Osteocyte (in vitro differentiated cells): ENCODE measurements at regions not wholly inside any gene's neighbourhood (a gene's known extent, or its start where the extent isn't known, plus 50 kb on each side); places are given as distances from the start of the nearest gene placed in this dataset.

ENCODE experiments used
- DNase-seq: peaks from one replicate; pipeline ENCODE4 v3.0.0; 2021; ENCODE audit warnings: mixed read lengths; ENCODE audit not compliant: unreplicated experiment; ENCODE audit errors: extremely low spot score
- H3K27ac Mint-ChIP-seq: one replicate; pipeline ENCODE4 v1.8.0; 2021; ENCODE audit warnings: mild to moderate bottlenecking, mixed read lengths; ENCODE audit not compliant: unreplicated experiment
- H3K27me3 Mint-ChIP-seq: one replicate; pipeline ENCODE4 v1.8.0; 2021; ENCODE audit warnings: mixed read lengths; ENCODE audit not compliant: unreplicated experiment
- H3K36me3 Mint-ChIP-seq: one replicate; pipeline ENCODE4 v1.8.0; 2021; ENCODE audit warnings: mixed read lengths; ENCODE audit not compliant: unreplicated experiment
- H3K4me1 Mint-ChIP-seq: one replicate; pipeline ENCODE4 v1.8.0; 2021; ENCODE audit warnings: mixed read lengths; ENCODE audit not compliant: unreplicated experiment
- H3K4me3 Mint-ChIP-seq: one replicate; pipeline ENCODE4 v1.8.0; 2021; ENCODE audit warnings: mild to moderate bottlenecking, moderate library complexity, mixed read lengths; ENCODE audit not compliant: unreplicated experiment
- H3K9me3 Mint-ChIP-seq: one replicate; pipeline ENCODE4 v1.8.0; 2021; ENCODE audit warnings: mixed read lengths; ENCODE audit not compliant: unreplicated experiment
- TF ChIP-seq, protein P1 (sequence below): fragments of 200-600 bp; sonication (generic); IDR thresholded peaks from 2 replicates; pipeline ENCODE4 v1.5.0; 2021; ENCODE audit warnings: antibody characterized with exemption, mild to moderate bottlenecking, moderate library complexity

DNA sequence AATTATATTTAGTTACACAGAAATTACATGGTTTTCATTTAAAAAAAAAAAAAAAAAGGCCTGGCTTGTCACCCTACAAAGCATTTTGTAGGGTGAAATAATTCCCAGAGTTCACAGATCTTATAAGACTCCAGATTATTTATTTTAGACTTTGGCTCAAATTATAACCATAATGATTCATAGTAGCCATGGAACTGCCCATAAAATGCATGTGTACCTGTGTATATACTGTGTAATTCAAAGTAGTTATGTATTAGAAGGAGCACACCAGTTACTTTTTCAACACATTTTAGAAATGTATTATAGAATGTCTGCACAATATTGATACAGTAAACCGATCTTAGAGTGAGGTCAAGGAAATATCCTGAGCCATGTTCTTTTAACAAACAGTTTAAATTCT, 975.6 kb downstream of the GBE1 start:
- TF ChIP-seq, protein P1, sequence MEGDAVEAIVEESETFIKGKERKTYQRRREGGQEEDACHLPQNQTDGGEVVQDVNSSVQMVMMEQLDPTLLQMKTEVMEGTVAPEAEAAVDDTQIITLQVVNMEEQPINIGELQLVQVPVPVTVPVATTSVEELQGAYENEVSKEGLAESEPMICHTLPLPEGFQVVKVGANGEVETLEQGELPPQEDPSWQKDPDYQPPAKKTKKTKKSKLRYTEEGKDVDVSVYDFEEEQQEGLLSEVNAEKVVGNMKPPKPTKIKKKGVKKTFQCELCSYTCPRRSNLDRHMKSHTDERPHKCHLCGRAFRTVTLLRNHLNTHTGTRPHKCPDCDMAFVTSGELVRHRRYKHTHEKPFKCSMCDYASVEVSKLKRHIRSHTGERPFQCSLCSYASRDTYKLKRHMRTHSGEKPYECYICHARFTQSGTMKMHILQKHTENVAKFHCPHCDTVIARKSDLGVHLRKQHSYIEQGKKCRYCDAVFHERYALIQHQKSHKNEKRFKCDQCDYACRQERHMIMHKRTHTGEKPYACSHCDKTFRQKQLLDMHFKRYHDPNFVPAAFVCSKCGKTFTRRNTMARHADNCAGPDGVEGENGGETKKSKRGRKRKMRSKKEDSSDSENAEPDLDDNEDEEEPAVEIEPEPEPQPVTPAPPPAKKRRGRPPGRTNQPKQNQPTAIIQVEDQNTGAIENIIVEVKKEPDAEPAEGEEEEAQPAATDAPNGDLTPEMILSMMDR: no peak
- H3K36me3 Mint-ChIP-seq: no peaks in the 10 kb centered on the region
- H3K27ac Mint-ChIP-seq: no peak overlapping the region
- H3K9me3 Mint-ChIP-seq: no peaks in the 10 kb centered on the region
- no peaks in the 10 kb centered on the region for H3K4me1 Mint-ChIP-seq
- H3K27me3 Mint-ChIP-seq: no peaks in the 10 kb centered on the region
- no peak overlapping the region for H3K4me3 Mint-ChIP-seq
- DNase-seq: no peak

DNA sequence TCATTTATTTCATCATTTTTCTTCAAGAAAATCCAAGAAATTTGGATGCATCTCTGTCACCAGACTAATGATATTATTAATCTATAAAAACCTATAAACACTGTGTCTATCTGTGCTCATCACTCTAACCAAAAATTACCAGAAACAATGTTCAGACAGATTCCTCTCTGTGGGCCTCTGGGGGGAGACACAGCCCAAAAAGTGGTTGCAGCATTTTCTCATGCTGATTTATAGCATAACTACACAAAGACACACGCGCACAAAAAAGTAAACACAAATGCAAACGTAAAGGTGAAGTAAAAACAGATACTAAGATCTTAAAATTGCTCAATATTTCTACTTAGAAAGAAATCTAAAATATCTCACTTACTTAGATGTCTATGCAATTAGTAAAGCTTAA, 976.0 kb downstream of the GBE1 start:
- TF ChIP-seq, protein P1: peak; percentile 43
- Mint-ChIP-seq H3K27ac (no peak overlapping the region), H3K4me1 (no peaks in the 10 kb centered on the region), H3K36me3 (no peaks in the 10 kb centered on the region), H3K4me3 (no peak overlapping the region), H3K9me3 (no peaks in the 10 kb centered on the region), H3K27me3 (no peaks in the 10 kb centered on the region)
- no peak for DNase-seq

DNA sequence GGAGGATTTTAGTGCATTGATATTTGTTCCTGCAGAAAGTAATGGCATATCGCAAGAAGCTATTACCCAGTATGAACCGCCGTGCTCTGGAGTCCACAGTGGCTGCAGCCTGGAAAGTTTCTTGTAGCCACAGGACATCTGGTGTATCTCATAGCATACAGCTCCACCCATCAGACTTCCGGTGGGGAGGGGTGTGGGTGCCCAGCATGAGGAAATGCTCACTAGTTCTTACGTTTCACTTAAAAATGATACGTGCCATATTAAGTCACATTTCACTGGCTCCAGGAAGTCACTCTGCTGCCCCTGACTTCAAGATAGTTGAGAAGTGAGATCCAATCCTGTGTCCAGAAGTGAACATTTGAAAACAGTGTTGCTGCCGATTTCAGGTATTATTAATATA, 990.4 kb downstream of the GBE1 start:
- H3K36me3 Mint-ChIP-seq: no peaks in the 10 kb centered on the region
- H3K27ac Mint-ChIP-seq: no peak overlapping the region
- H3K4me1 Mint-ChIP-seq: peaks cover 5% of the 10 kb centered on the region
- H3K27me3 Mint-ChIP-seq: no peaks in the 10 kb centered on the region
- no peaks in the 10 kb centered on the region for H3K9me3 Mint-ChIP-seq
- DNase-seq: no peak
- TF ChIP-seq, protein P1: no peak
- no peak overlapping the region for H3K4me3 Mint-ChIP-seq

DNA sequence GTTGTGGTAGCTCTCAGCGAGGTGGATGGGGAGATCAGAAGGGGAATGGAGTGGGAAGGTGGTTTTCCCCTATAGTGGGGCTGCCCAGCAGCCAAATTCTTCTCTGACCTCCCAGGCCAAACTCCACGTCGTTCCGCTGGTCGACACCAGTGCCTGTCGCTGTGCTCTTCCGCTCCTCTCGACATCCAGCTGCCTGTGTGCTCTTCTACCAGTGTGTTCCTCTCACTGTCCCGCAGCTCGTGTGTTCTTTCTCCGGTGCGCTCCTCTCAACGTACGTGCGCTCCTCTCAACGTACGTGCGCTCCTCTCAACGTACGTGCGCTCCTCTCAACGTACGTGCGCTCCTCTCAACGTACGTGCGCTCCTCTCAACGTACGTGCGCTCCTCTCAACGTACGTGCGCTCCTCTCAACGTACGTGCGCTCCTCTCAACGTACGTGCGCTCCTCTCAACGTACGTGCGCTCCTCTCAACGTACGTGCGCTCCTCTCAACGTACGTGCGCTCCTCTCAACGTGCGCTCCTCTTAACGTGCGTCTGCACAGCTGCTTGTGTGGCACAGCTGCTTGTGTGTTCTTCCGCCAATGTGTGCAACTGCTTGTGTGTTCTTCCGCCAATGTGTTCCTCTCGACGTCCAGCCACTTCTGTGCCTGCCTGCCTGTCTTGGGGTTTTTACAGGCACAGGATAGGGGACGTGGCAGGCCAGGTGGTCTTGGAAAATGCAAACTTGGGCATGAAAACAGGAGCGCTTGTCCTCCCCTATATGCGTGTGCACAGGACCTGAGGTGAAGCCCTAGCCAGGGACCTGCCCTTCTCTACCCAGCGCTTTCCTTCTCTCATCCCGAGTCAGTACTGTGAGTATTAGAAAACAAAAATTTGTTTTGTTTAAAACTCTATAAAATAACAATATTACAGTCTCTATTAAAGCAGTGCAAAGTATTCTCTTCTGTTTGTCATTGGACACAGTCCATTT, 991.1 kb downstream of the GBE1 start:
- H3K4me3 Mint-ChIP-seq: no peak overlapping the region

DNA sequence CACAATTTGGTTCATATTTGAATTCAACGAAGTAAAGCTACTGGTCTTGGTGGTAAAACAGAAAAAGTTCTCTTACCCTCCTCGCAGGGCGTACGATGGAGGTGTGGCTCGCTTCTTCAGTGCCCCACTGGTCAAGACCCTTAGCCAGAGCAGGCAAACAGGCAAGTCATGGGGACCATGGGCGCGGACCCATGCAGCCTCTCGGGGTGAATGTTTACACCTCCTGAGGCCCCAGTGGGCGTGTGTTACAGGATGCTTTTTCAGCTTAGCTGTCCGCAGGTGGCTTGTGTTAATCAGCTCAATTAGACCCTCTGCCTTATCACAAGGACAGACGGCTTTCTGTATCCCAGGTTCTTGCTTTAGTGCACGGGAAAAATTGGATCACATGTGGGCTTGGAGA, 991.8 kb downstream of the GBE1 start:
- H3K4me3 Mint-ChIP-seq: no peak overlapping the region
- H3K4me1 Mint-ChIP-seq: peaks cover 5% of the 10 kb centered on the region
- no peak overlapping the region for H3K27ac Mint-ChIP-seq
- TF ChIP-seq, protein P1: no peak
- no peaks in the 10 kb centered on the region for H3K9me3 Mint-ChIP-seq
- no peaks in the 10 kb centered on the region for H3K36me3 Mint-ChIP-seq
- DNase-seq: no peak
- no peaks in the 10 kb centered on the region for H3K27me3 Mint-ChIP-seq

More for the DNA sequence above, 991.1 kb downstream of the GBE1 start:
- TF ChIP-seq, protein P1: no peak
- H3K4me1 Mint-ChIP-seq: peaks cover 5% of the 10 kb centered on the region
- H3K9me3 Mint-ChIP-seq: no peaks in the 10 kb centered on the region
- no peaks in the 10 kb centered on the region for H3K36me3 Mint-ChIP-seq
- DNase-seq: no peak
- no peaks in the 10 kb centered on the region for H3K27me3 Mint-ChIP-seq
- no peak overlapping the region for H3K27ac Mint-ChIP-seq
